WTC11 (cell line): ENCODE measurements at regions not wholly inside any gene's neighbourhood (a gene's known extent, or its start where the extent isn't known, plus 50 kb on each side); places are given as distances from the start of the nearest gene placed in this dataset.
A peak's percentile ranks its signal among the peaks of the same experiment; 100 is the strongest.

Experiments
- ATAC-seq: fragments of 200-7000 bp; cut with Tn5 transposase; 2 replicates; pipeline ENCODE4 v1.10.0; 2021; ENCODE audit warnings: mild to moderate bottlenecking, moderate library complexity
- CTCF ChIA-PET: fragments of 300-600 bp; sonication (Branson Sonifier 250); formaldehyde crosslinking; loops from one replicate; lab custom pipeline; 2021; ENCODE audit warnings: antibody characterized with exemption; lab: Charles Lee
- POLR2A ChIA-PET: fragments of 350-600 bp; sonication (Branson Sonifier 250); formaldehyde crosslinking; loops from one replicate; lab custom pipeline; 2021; ENCODE audit warnings: antibody characterized with exemption; lab: Charles Lee
- DNase-seq: peaks from one replicate; pipeline ENCODE4 v3.0.0; 2021; ENCODE audit warnings: low spot score
- H3K27ac Mint-ChIP-seq: 2 replicates; pipeline ENCODE4 v1.8.0; 2021; ENCODE audit warnings: mixed read lengths
- H3K27me3 Mint-ChIP-seq: 2 replicates; pipeline ENCODE4 v1.8.0; 2021; ENCODE audit warnings: low read depth, mild to moderate bottlenecking, moderate library complexity, mixed read lengths
- H3K36me3 Mint-ChIP-seq: 2 replicates; pipeline ENCODE4 v1.8.0; 2021; ENCODE audit warnings: mixed read lengths
- H3K4me1 Mint-ChIP-seq: 2 replicates; pipeline ENCODE4 v1.8.0; 2022; ENCODE audit warnings: mixed read lengths
- H3K4me3 Mint-ChIP-seq: 2 replicates; pipeline ENCODE4 v1.8.0; 2021; ENCODE audit warnings: mild to moderate bottlenecking, moderate library complexity, mixed read lengths
- H3K9me3 Mint-ChIP-seq: 2 replicates; pipeline ENCODE4 v1.8.0; 2021; ENCODE audit warnings: mixed read lengths
- AFF4 ChIP-seq: sonication (generic); formaldehyde crosslinking; IDR thresholded peaks from 2 replicates; pipeline ENCODE4 v1.8.1; 2023; ENCODE audit warnings: mild to moderate bottlenecking, missing genetic modification reagents, borderline replicate concordance
- E2F4 ChIP-seq: sonication (generic); formaldehyde crosslinking; IDR thresholded peaks from 2 replicates; pipeline ENCODE4 v1.8.1; 2022; ENCODE audit warnings: low read depth, mild to moderate bottlenecking, moderate library complexity, missing genetic modification reagents, borderline replicate concordance
- E2F5 ChIP-seq: sonication (generic); formaldehyde crosslinking; IDR thresholded peaks from 2 replicates; pipeline ENCODE4 v1.8.1; 2022; ENCODE audit warnings: mild to moderate bottlenecking, moderate library complexity, missing genetic modification reagents
- ELF4 ChIP-seq: sonication (generic); formaldehyde crosslinking; IDR thresholded peaks from 2 replicates; pipeline ENCODE4 v1.8.1; 2022; ENCODE audit warnings: low read depth, mild to moderate bottlenecking, moderate library complexity, missing genetic modification reagents
- GABPB1 ChIP-seq: sonication (generic); formaldehyde crosslinking; IDR thresholded peaks from 2 replicates; pipeline ENCODE4 v1.8.1; 2023; ENCODE audit warnings: mild to moderate bottlenecking, missing genetic modification reagents
- HMGXB4 ChIP-seq: sonication (generic); formaldehyde crosslinking; IDR thresholded peaks from 2 replicates; pipeline ENCODE4 v1.8.1; 2023; ENCODE audit warnings: mild to moderate bottlenecking, moderate library complexity, missing genetic modification reagents
- MXD4 ChIP-seq: fragments of 250-450 bp; sonication (Bioruptor Pico); IDR thresholded peaks from 2 replicates; pipeline ENCODE4 v1.8.0; 2021; ENCODE audit warnings: mild to moderate bottlenecking, moderate library complexity, borderline replicate concordance
- NFATC4 ChIP-seq: fragments of 250-450 bp; sonication (Bioruptor Pico); IDR thresholded peaks from 2 replicates; pipeline ENCODE4 v1.9.0; 2021; ENCODE audit warnings: mild to moderate bottlenecking
- NR3C1 ChIP-seq: sonication (generic); formaldehyde crosslinking; conservative IDR thresholded peaks from 2 replicates; pipeline ENCODE4 v1.8.1; 2023; ENCODE audit warnings: low read depth, mild to moderate bottlenecking, missing genetic modification reagents
- PREB ChIP-seq: sonication (generic); formaldehyde crosslinking; IDR thresholded peaks from 2 replicates; pipeline ENCODE4 v1.8.1; 2022; ENCODE audit warnings: mild to moderate bottlenecking, missing genetic modification reagents, moderate library complexity, borderline replicate concordance
- RELA ChIP-seq: sonication (generic); formaldehyde crosslinking; IDR thresholded peaks from 2 replicates; pipeline ENCODE4 v1.8.1; 2022; ENCODE audit warnings: missing genetic modification reagents, mild to moderate bottlenecking, borderline replicate concordance
- SMAD4 ChIP-seq: sonication (generic); formaldehyde crosslinking; IDR thresholded peaks from 2 replicates; pipeline ENCODE4 v1.8.0; 2022; ENCODE audit warnings: mild to moderate bottlenecking, missing genetic modification reagents
- SOX15 ChIP-seq: fragments of 250-450 bp; sonication (Bioruptor Pico); IDR thresholded peaks from 2 replicates; pipeline ENCODE4 v1.9.0; 2021; ENCODE audit warnings: mild to moderate bottlenecking
- TEAD4 ChIP-seq: sonication (generic); formaldehyde crosslinking; IDR thresholded peaks from 2 replicates; pipeline ENCODE4 v1.8.0; 2022; ENCODE audit warnings: mild to moderate bottlenecking, missing genetic modification reagents
- ZNF425 ChIP-seq: fragments of 250-450 bp; sonication (Bioruptor Pico); conservative IDR thresholded peaks from 2 replicates; pipeline ENCODE4 v1.9.0; 2021; ENCODE audit warnings: mild to moderate bottlenecking
- TF ChIP-seq, protein P1 (sequence below): fragments of 250-450 bp; sonication (Bioruptor Pico); IDR thresholded peaks from 2 replicates; pipeline ENCODE4 v1.9.0; 2021; ENCODE audit warnings: mild to moderate bottlenecking
- TF ChIP-seq, protein P2 (sequence below): sonication (generic); formaldehyde crosslinking; IDR thresholded peaks from 2 replicates; pipeline ENCODE4 v1.8.0; 2022; ENCODE audit warnings: mild to moderate bottlenecking, missing genetic modification reagents

- H3K9me3 Mint-ChIP-seq = no peaks in the 10 kb centered on the region
- ATAC-seq (no peak), DNase-seq (no peak)
- H3K27ac Mint-ChIP-seq = no peak overlapping the region
- no peaks in the 10 kb centered on the region for H3K27me3 Mint-ChIP-seq
- no peak overlapping the region for H3K4me3 Mint-ChIP-seq
- H3K4me1 Mint-ChIP-seq = peaks cover 33% of the 10 kb centered on the region
- TF ChIP-seq GABPB1 (CRISPR knock-in tag) = no peak
- no peak for TF ChIP-seq PREB (CRISPR knock-in tag)
- TF ChIP-seq E2F4 (CRISPR knock-in tag) = no peak
- no peak for TF ChIP-seq HMGXB4 (CRISPR knock-in tag)
- POLR2A ChIA-PET = no interaction called here
- H3K36me3 Mint-ChIP-seq = no peaks in the 10 kb centered on the region
- CTCF ChIA-PET = no interaction called here
Observed at GRCh38 chr13:22195726-22196125, 524.9 kb downstream of the FGF9 start.

GRCh38 chr13:22196777-22197176, 525.9 kb downstream of the FGF9 start:
- Mint-ChIP-seq H3K27ac (no peak overlapping the region), H3K27me3 (no peaks in the 10 kb centered on the region), H3K36me3 (no peaks in the 10 kb centered on the region), H3K4me3 (no peak overlapping the region), H3K9me3 (no peaks in the 10 kb centered on the region), H3K4me1 (peaks cover 33% of the 10 kb centered on the region)
- DNase-seq (no peak), ATAC-seq (peak; percentile 44; the same call in 1 of the 2 replicates)
- POLR2A ChIA-PET = no interaction called here
- CTCF ChIA-PET = no interaction called here
- TF ChIP-seq, protein P1, sequence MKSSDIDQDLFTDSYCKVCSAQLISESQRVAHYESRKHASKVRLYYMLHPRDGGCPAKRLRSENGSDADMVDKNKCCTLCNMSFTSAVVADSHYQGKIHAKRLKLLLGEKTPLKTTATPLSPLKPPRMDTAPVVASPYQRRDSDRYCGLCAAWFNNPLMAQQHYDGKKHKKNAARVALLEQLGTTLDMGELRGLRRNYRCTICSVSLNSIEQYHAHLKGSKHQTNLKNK (CRISPR knock-in tag) = no peak
- TF ChIP-seq NFATC4 (CRISPR knock-in tag) (no peak), ELF4 (CRISPR knock-in tag) (no peak), RELA (no peak), SOX15 (CRISPR knock-in tag) (no peak)
- TF ChIP-seq, protein P2, sequence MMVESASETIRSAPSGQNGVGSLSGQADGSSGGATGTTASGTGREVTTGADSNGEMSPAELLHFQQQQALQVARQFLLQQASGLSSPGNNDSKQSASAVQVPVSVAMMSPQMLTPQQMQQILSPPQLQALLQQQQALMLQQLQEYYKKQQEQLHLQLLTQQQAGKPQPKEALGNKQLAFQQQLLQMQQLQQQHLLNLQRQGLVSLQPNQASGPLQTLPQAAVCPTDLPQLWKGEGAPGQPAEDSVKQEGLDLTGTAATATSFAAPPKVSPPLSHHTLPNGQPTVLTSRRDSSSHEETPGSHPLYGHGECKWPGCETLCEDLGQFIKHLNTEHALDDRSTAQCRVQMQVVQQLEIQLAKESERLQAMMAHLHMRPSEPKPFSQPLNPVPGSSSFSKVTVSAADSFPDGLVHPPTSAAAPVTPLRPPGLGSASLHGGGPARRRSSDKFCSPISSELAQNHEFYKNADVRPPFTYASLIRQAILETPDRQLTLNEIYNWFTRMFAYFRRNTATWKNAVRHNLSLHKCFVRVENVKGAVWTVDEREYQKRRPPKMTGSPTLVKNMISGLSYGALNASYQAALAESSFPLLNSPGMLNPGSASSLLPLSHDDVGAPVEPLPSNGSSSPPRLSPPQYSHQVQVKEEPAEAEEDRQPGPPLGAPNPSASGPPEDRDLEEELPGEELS = no peak

DNA sequence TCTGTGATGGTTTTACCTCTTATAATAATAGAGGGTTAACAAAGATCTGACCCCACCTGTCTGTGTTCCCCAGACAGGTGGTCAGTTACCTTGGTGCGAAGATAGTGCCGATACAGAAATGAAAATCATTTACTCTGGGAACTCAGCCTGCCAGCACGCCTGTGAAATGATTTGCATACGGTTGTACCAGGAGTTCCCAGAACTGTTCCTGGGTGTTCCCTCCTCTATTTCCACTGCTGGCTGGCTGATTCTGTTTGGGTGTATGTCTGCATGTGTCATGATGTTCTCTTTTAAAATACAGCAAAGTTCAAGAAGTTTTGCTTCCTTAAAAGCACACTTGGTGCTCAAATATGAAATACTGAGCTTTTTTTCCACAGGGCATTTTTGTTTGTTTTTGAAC, 527.1 kb downstream of the FGF9 start:
- H3K4me3 Mint-ChIP-seq = no peak overlapping the region
- H3K9me3 Mint-ChIP-seq = no peaks in the 10 kb centered on the region
- no peak overlapping the region; the same call in 1 of the 2 replicates for H3K27ac Mint-ChIP-seq
- no peaks in the 10 kb centered on the region for H3K36me3 Mint-ChIP-seq
- H3K27me3 Mint-ChIP-seq = no peaks in the 10 kb centered on the region
- H3K4me1 Mint-ChIP-seq = peaks cover 33% of the 10 kb centered on the region
- no peak for ATAC-seq
- no peak for DNase-seq
- CTCF ChIA-PET = no interaction called here
- POLR2A ChIA-PET = no interaction called here
- TF ChIP-seq AFF4 (no peak), MXD4 (CRISPR knock-in tag) (no peak), E2F5 (CRISPR knock-in tag) (no peak), GABPB1 (CRISPR knock-in tag) (no peak), NR3C1 (CRISPR knock-in tag) (no peak), TEAD4 (CRISPR knock-in tag) (no peak), ZNF425 (CRISPR knock-in tag) (no peak), PREB (CRISPR knock-in tag) (no peak), SMAD4 (CRISPR knock-in tag) (no peak)
